Cardiac muscle cell (in vitro differentiated cells and primary cell): ENCODE measurements at regions not wholly inside any gene's neighbourhood (a gene's known extent, or its start where the extent isn't known, plus 50 kb on each side); places are given as distances from the start of the nearest gene placed in this dataset.
"Not testable (repeated sequence)": the region's sequence is repeated elsewhere in the genome, so short reads cannot be mapped to it uniquely, and the experiment has no call there.

ENCODE experiments used
- DNase-seq, 2 donors: peaks; one replicate each; pipeline versions ENCODE4 v3.0.0 to v3.0.0-alpha.2; 2010 to 2017; ENCODE audit warnings: low read depth in 1 of 2, low spot score in 1 of 2
- H3K27ac ChIP-seq: fragments of 200-600 bp; sonication (generic); 2 replicates; pipeline ENCODE4 v1.5.1; 2016
- H3K27me3 ChIP-seq: fragments of 200-600 bp; sonication (generic); 2 replicates; pipeline ENCODE4 v1.6.0; 2016; ENCODE audit warnings: control low read depth
- H3K36me3 ChIP-seq: fragments of 200-600 bp; sonication (generic); 2 replicates; pipeline ENCODE4 v1.5.1; 2016; ENCODE audit warnings: control low read depth
- H3K4me1 ChIP-seq: fragments of 200-600 bp; sonication (generic); 2 replicates; pipeline ENCODE4 v1.8.1; 2017; ENCODE audit warnings: low read depth, mild to moderate bottlenecking, mixed run types
- H3K4me3 ChIP-seq: fragments of 200-600 bp; sonication (generic); 2 replicates; pipeline ENCODE4 v1.5.1; 2016; ENCODE audit warnings: mild to moderate bottlenecking
- H3K9me3 ChIP-seq: fragments of 200-600 bp; sonication (generic); 2 replicates; pipeline ENCODE4 v1.5.1; 2017; ENCODE audit warnings: low read depth, mild to moderate bottlenecking, control low read depth
- CTCF ChIP-seq: IDR thresholded peaks from 2 replicates; pipeline ENCODE4 v1.5.1; 2012; ENCODE audit warnings: low read depth, mild to moderate bottlenecking, low read length

- peaks cover 3% of the 10 kb centered on the region for H3K4me1 ChIP-seq
- no peaks in the 10 kb centered on the region for H3K9me3 ChIP-seq
- no peaks in the 10 kb centered on the region for H3K27me3 ChIP-seq
- H3K36me3 ChIP-seq = no peaks in the 10 kb centered on the region
- H3K27ac ChIP-seq = no peak overlapping the region
- TF ChIP-seq CTCF = no peak
- H3K4me3 ChIP-seq = peak overlapping the region; percentile 22
- DNase-seq = no peak
These were observed 65.0 kb upstream of the DDHD1 start for GRCh38 chr14:53218161-53218560.

GRCh38 chr14:53217316-53217994 lies 64.3 kb upstream of the DDHD1 start:
- no peak overlapping the region for H3K27ac ChIP-seq
- H3K36me3 ChIP-seq = no peaks in the 10 kb centered on the region
- peak; percentile 46 for TF ChIP-seq CTCF
- H3K4me1 ChIP-seq = peaks cover 3% of the 10 kb centered on the region
- H3K9me3 ChIP-seq = no peaks in the 10 kb centered on the region
- H3K4me3 ChIP-seq = peak overlapping the region; percentile 22
- H3K27me3 ChIP-seq = no peaks in the 10 kb centered on the region
- DNase-seq = peak; percentile 74 to 85

- H3K27me3 ChIP-seq, H3K4me1 ChIP-seq, H3K36me3 ChIP-seq, H3K9me3 ChIP-seq, H3K27ac ChIP-seq, DNase-seq: not testable (repeated sequence)
- H3K4me3 ChIP-seq = peak overlapping the region; percentile 22
These were observed 63.8 kb upstream of the DDHD1 start for GRCh38 chr14:53216955-53217315.

- H3K27ac ChIP-seq, H3K36me3 ChIP-seq, H3K4me1 ChIP-seq, H3K9me3 ChIP-seq, H3K27me3 ChIP-seq, H3K4me3 ChIP-seq, DNase-seq: not testable (repeated sequence)
These were observed 63.4 kb upstream of the DDHD1 start for GRCh38 chr14:53216478-53216877.

GRCh38 chr14:53215101-53215500 lies 62.0 kb upstream of the DDHD1 start:
- H3K4me1 ChIP-seq = peaks cover 3% of the 10 kb centered on the region
- no peak overlapping the region for H3K4me3 ChIP-seq
- H3K27me3 ChIP-seq = no peaks in the 10 kb centered on the region
- no peak overlapping the region for H3K27ac ChIP-seq
- DNase-seq = no peak
- H3K36me3 ChIP-seq = no peaks in the 10 kb centered on the region
- H3K9me3 ChIP-seq = no peaks in the 10 kb centered on the region
- no peak for TF ChIP-seq CTCF

DNA sequence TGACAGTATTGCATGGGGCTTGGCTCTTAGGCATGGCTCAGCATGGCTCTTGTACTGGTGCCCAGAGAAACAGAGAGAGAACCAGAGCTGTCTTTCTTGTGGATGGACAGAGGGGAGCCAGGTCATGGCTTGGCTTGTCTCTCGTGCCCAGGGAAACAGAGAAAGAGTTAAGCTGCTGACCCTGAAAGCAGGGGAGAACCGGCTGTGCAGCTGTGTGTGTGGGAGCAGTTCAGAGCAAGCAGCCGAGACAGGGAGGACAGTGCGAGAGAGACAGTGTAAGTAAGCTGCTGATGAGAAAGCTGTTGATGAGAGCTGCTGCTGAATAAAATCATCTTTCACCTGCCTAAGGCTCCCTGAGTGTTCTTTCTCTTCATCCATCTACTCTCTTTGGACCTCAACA lies 61.3 kb upstream of the DDHD1 start:
- Histone ChIP-seq H3K4me1 (peaks cover 3% of the 10 kb centered on the region), H3K9me3 (no peaks in the 10 kb centered on the region), H3K27ac (no peak overlapping the region), H3K27me3 (no peaks in the 10 kb centered on the region), H3K36me3 (no peaks in the 10 kb centered on the region), H3K4me3 (no peak overlapping the region)
- DNase-seq = no peak
- TF ChIP-seq CTCF = no peak

DNA sequence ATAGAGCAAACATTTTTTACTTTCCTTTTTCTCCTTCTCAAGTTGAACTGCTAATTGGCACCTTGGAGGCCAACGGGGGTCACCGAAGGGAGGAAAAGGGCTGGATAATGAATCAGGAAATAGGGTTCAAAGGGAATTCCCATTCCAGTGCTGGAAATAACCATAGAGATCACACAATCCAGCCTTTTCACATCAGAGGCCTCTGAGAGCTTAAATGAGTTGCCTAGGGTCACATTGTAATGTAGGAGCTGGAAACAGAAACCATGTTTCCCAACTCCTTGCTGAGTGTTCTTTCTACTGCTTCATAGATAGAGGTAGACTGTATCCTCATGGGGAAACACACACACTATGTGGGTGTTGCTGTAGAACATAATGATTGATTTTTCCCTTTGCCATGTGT lies 60.6 kb upstream of the DDHD1 start:
- H3K27ac ChIP-seq = no peak overlapping the region
- H3K9me3 ChIP-seq = no peaks in the 10 kb centered on the region
- DNase-seq = no peak
- no peaks in the 10 kb centered on the region for H3K27me3 ChIP-seq
- H3K4me3 ChIP-seq = no peak overlapping the region
- no peaks in the 10 kb centered on the region for H3K36me3 ChIP-seq
- no peak for TF ChIP-seq CTCF
- H3K4me1 ChIP-seq = peaks cover 3% of the 10 kb centered on the region
